PC-3 (cell line): ENCODE measurements at regions not wholly inside any gene's neighbourhood (a gene's known extent, or its start where the extent isn't known, plus 50 kb on each side); places are given as distances from the start of the nearest gene placed in this dataset.

Experiments
- ATAC-seq: fragments of 200-7000 bp; cut with Tn5 transposase; 2 replicates; pipeline ENCODE4 v1.9.1; 2020; ENCODE audit warnings: mild to moderate bottlenecking, moderate library complexity
- BruUV-seq: library from RNA; stranded (reverse); fragments of 400-500 nt; replicated peaks from 2 replicates; lab custom pipeline; 2021; lab: Mats Ljungman, UMichigan
- CTCF ChIA-PET: fragments of 300-600 bp; sonication (Branson Sonifier 250); formaldehyde crosslinking; loops from one replicate; lab custom pipeline; 2022; ENCODE audit warnings: antibody characterized with exemption; lab: Charles Lee
- POLR2A ChIA-PET: fragments of 300-600 bp; sonication (Branson Sonifier 250); formaldehyde crosslinking; loops from one replicate; lab custom pipeline; 2022; ENCODE audit warnings: antibody characterized with exemption; ENCODE audit not compliant: unreplicated experiment; lab: Charles Lee
- DNase-seq: peaks from one replicate; pipeline ENCODE4 v3.0.0-alpha.2; 2015
- H2AFZ ChIP-seq: fragments of 300-600 bp; sonication (generic); 2 replicates; pipeline ENCODE4 v1.6.0; 2016; ENCODE audit warnings: antibody characterized with exemption, low read length
- H3F3A ChIP-seq: fragments of 300-600 bp; sonication (generic); one replicate; pipeline ENCODE4 v1.6.0; 2017; ENCODE audit warnings: antibody characterized with exemption, low read length, control low read depth, mild to moderate bottlenecking; ENCODE audit not compliant: unreplicated experiment
- H3K27ac ChIP-seq: fragments of 300-600 bp; sonication (generic); 2 replicates; pipeline ENCODE4 v1.5.1; 2016; ENCODE audit warnings: mild to moderate bottlenecking, low read length
- H3K27me3 ChIP-seq: fragments of 300-600 bp; sonication (generic); 2 replicates; pipeline ENCODE4 v1.6.1; 2016; ENCODE audit warnings: low read length, mixed read lengths
- H3K36me3 ChIP-seq: fragments of 300-600 bp; sonication (generic); 2 replicates; pipeline ENCODE4 v1.6.1; 2016; ENCODE audit warnings: low read depth, mixed run types, low read length, mixed read lengths
- H3K4me1 ChIP-seq: fragments of 300-600 bp; sonication (generic); 2 replicates; pipeline ENCODE4 v1.5.1; 2016; ENCODE audit warnings: low read length; ENCODE audit not compliant: insufficient read depth
- H3K4me2 ChIP-seq: fragments of 300-600 bp; sonication (generic); 2 replicates; pipeline ENCODE4 v1.6.0; 2016; ENCODE audit warnings: low read length
- H3K4me3 ChIP-seq: fragments of 300-600 bp; sonication (generic); 2 replicates; pipeline ENCODE4 v1.5.1; 2016; ENCODE audit warnings: mild to moderate bottlenecking, low read length, mixed read lengths
- H3K79me2 ChIP-seq: fragments of 300-600 bp; sonication (generic); 2 replicates; pipeline ENCODE4 v1.6.1; 2017; ENCODE audit warnings: low read length, mixed read lengths
- H3K9ac ChIP-seq: fragments of 300-600 bp; sonication (generic); 2 replicates; pipeline ENCODE4 v1.6.0; 2016; ENCODE audit warnings: mild to moderate bottlenecking, low read length
- H3K9me2 ChIP-seq: fragments of 300-600 bp; sonication (generic); replicated peaks from 2 replicates; pipeline ENCODE4 v1.6.1; 2016; ENCODE audit warnings: mixed run types, low read length, mixed read lengths
- H3K9me3 ChIP-seq: fragments of 300-600 bp; sonication (generic); 2 replicates; pipeline ENCODE4 v1.6.1; 2016; ENCODE audit warnings: low read length, mixed read lengths
- H4K20me1 ChIP-seq: fragments of 300-600 bp; sonication (generic); 2 replicates; pipeline ENCODE4 v1.6.1; 2016; ENCODE audit warnings: low read length, mixed read lengths
- EZH2 ChIP-seq: fragments of 300-600 bp; sonication (generic); IDR thresholded peaks from one replicate; pipeline ENCODE4 v1.6.1; 2017; ENCODE audit warnings: antibody characterized with exemption, mild to moderate bottlenecking, low read length; ENCODE audit not compliant: unreplicated experiment
- EZH2phosphoT487 ChIP-seq: fragments of 300-600 bp; sonication (generic); IDR thresholded peaks from 2 replicates; pipeline ENCODE4 v1.6.1; 2018; ENCODE audit warnings: mild to moderate bottlenecking, antibody characterized with exemption, low read length, borderline replicate concordance
- intact Hi-C: fragments of 100-400 bp; cut with micrococcal nuclease; formaldehyde crosslinking; loops from 2 replicates; pipeline ENCODE4 v1.9.0; 2023
- TF ChIP-seq, protein P1 (sequence below): fragments of 300-600 bp; sonication (generic); conservative IDR thresholded peaks from 2 replicates; pipeline ENCODE4 v1.5.1; 2017; ENCODE audit warnings: antibody characterized with exemption, low read depth, mild to moderate bottlenecking, low read length

DNA sequence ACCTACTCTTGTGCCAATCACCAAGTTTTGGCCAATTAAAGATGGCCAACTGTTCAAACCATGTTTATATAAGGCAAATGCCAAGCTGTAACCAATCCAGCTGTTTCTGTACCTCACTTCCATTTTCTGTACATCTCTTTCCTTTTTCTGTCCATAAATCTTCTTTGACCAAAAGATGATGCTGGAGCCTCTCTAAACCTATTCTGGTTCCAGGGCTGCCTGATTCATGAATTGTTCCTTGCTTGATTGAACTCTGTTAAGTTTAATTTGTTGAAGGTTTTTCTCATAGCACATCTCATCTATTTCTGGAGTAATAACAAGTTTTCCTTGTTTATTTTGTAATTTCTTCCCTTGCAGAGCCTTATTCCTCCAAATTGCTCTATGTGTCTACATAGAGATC lies 115.3 kb upstream of the SMAD3 start:
- no peak overlapping the region for H2AFZ ChIP-seq
- no peak overlapping the region for H3K4me2 ChIP-seq
- H3F3A ChIP-seq = no peaks in the 10 kb centered on the region
- no peaks in the 10 kb centered on the region for H3K36me3 ChIP-seq
- peaks cover 36% of the 10 kb centered on the region for H3K4me1 ChIP-seq
- no peaks in the 10 kb centered on the region for H4K20me1 ChIP-seq
- ChIA-PET CTCF (no interaction called here), POLR2A (interaction anchor here (0.6 kb wide), 1 partner anchor 120 kb away, joined by 3 read pairs; no protein-coding TSS in a partner anchor)
- no TSS peak for BruUV-seq
- intact Hi-C loops = no loop called here
- no peaks in the 10 kb centered on the region for H3K9me2 ChIP-seq
- no peaks in the 10 kb centered on the region for H3K79me2 ChIP-seq
- DNase-seq (no peak), ATAC-seq (no peak)
- H3K9ac ChIP-seq = no peak overlapping the region
- H3K27ac ChIP-seq = no peak overlapping the region
- no peaks in the 10 kb centered on the region for H3K9me3 ChIP-seq
- TF ChIP-seq EZH2 (no peak), EZH2phosphoT487 (no peak)
- TF ChIP-seq, protein P1, sequence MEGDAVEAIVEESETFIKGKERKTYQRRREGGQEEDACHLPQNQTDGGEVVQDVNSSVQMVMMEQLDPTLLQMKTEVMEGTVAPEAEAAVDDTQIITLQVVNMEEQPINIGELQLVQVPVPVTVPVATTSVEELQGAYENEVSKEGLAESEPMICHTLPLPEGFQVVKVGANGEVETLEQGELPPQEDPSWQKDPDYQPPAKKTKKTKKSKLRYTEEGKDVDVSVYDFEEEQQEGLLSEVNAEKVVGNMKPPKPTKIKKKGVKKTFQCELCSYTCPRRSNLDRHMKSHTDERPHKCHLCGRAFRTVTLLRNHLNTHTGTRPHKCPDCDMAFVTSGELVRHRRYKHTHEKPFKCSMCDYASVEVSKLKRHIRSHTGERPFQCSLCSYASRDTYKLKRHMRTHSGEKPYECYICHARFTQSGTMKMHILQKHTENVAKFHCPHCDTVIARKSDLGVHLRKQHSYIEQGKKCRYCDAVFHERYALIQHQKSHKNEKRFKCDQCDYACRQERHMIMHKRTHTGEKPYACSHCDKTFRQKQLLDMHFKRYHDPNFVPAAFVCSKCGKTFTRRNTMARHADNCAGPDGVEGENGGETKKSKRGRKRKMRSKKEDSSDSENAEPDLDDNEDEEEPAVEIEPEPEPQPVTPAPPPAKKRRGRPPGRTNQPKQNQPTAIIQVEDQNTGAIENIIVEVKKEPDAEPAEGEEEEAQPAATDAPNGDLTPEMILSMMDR = no peak
- no peak overlapping the region for H3K4me3 ChIP-seq
- H3K27me3 ChIP-seq = no peaks in the 10 kb centered on the region

GRCh38 chr15:66951531-66952320 lies 113.7 kb upstream of the SMAD3 start:
- H2AFZ ChIP-seq = no peak overlapping the region
- no peak overlapping the region for H3K27ac ChIP-seq
- intact Hi-C loops = no loop called here
- peaks cover 41% of the 10 kb centered on the region for H3K4me1 ChIP-seq
- CTCF ChIA-PET = no interaction called here
- no peaks in the 10 kb centered on the region for H3K9me3 ChIP-seq
- H3K27me3 ChIP-seq = no peaks in the 10 kb centered on the region
- TF ChIP-seq EZH2phosphoT487 = no peak
- TF ChIP-seq, protein P1 = no peak
- no peak for TF ChIP-seq EZH2
- H3F3A ChIP-seq = no peaks in the 10 kb centered on the region
- no peak for ATAC-seq
- BruUV-seq = no TSS peak
- no peaks in the 10 kb centered on the region for H4K20me1 ChIP-seq
- no peaks in the 10 kb centered on the region for H3K36me3 ChIP-seq
- no peak overlapping the region for H3K9ac ChIP-seq
- H3K4me2 ChIP-seq = no peak overlapping the region
- no peak overlapping the region for H3K4me3 ChIP-seq
- POLR2A ChIA-PET = no interaction called here
- no peaks in the 10 kb centered on the region for H3K9me2 ChIP-seq
- DNase-seq = no peak
- no peaks in the 10 kb centered on the region for H3K79me2 ChIP-seq

DNA sequence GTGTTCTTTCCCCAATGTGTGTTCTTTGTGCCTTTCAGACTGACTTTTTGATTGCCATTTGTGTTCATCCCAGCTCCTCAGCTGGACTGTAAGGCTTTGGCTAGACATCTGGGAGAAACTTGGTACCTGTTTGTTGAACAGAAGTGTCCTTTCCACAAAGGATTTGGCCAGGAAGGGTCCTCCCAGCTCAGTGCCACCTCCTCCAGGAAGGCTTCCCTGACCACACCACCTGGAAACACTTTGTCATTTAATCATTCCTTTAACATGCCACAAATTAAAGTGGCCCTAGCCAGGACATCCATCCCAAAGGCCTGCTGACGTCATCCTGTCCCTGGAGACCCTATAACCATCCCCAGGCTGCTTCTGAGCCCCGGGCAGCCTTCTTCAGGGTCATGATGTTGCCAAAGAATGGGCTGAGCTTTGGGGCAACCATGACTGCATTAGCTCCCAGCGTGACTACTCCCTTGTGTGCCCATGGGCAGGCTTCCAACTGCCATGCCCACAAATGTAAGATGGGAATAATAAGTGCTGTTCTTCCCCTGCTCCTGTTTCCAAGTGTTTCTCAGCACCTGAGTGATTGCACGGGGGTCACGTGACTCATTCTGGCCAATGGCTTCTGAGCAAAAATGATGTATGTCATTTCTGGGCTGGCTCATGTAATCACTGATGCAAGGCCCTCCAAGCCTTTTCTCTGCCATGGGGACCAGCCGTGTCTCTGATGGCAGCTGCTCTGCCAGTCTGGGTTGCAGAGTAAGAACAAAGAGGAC lies 112.5 kb upstream of the SMAD3 start:
- no peaks in the 10 kb centered on the region for H3K9me2 ChIP-seq
- no peaks in the 10 kb centered on the region for H3K9me3 ChIP-seq
- no peaks in the 10 kb centered on the region for H3K79me2 ChIP-seq
- H3K27me3 ChIP-seq = no peaks in the 10 kb centered on the region
- H3K4me2 ChIP-seq = no peak overlapping the region
- H3K9ac ChIP-seq = no peak overlapping the region
- intact Hi-C loops = no loop called here
- H3K4me1 ChIP-seq = peaks cover 46% of the 10 kb centered on the region
- H3K27ac ChIP-seq = no peak overlapping the region
- no peak overlapping the region for H2AFZ ChIP-seq
- ATAC-seq (no peak), DNase-seq (peak; percentile 17)
- H4K20me1 ChIP-seq = no peaks in the 10 kb centered on the region
- TF ChIP-seq, protein P1 = no peak
- TF ChIP-seq EZH2phosphoT487 (no peak), EZH2 (no peak)
- CTCF ChIA-PET = no interaction called here
- no TSS peak for BruUV-seq
- no peak overlapping the region for H3K4me3 ChIP-seq
- no peaks in the 10 kb centered on the region for H3K36me3 ChIP-seq
- POLR2A ChIA-PET = no interaction called here
- no peaks in the 10 kb centered on the region for H3F3A ChIP-seq
